ENCODE measurements at regions not wholly inside any gene's neighbourhood (a gene's known extent, or its start where the extent isn't known, plus 50 kb on each side); places are given as distances from the start of the nearest gene placed in this dataset.

DNA sequence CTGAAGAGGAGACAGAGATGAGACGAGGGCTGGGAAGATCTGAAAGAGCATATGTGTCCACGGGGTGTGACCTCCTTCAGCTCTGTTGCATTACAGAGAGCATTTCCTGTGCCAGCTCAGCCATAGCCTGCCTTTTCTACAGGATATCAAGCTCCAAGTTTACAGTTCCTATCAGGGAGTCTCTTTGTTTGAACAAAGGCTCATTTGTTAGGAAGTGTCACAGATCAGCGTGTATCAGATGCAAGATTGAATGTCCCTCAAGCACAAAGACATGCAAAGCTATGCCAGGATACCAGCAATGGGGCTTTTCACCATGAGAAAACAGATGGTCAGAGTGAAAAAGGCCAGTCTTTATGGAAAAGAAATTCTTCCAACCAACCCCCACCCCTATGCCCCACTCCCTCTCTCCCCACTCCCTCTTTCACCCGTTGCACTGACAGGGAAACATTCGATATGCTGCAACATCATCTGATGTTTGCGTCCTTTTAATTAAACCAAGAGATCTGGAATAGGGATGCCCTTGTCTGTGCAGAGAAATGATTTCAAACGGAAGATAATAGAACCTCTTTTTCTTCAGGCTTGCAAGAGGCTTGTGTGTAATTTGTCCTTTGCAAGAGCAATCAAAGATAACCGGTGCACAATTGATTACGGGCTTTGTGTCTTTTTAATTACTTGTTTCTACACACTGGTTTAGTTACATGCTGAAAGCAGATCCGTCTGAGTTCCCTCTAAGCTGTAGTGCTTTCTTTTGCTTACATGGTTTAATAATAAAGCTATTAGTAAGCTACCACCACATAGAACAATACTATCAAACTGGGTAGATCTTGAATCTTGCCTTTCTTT is 263.1 kb upstream of the RGMB start (continued):
- TF ChIP-seq, protein P1, sequence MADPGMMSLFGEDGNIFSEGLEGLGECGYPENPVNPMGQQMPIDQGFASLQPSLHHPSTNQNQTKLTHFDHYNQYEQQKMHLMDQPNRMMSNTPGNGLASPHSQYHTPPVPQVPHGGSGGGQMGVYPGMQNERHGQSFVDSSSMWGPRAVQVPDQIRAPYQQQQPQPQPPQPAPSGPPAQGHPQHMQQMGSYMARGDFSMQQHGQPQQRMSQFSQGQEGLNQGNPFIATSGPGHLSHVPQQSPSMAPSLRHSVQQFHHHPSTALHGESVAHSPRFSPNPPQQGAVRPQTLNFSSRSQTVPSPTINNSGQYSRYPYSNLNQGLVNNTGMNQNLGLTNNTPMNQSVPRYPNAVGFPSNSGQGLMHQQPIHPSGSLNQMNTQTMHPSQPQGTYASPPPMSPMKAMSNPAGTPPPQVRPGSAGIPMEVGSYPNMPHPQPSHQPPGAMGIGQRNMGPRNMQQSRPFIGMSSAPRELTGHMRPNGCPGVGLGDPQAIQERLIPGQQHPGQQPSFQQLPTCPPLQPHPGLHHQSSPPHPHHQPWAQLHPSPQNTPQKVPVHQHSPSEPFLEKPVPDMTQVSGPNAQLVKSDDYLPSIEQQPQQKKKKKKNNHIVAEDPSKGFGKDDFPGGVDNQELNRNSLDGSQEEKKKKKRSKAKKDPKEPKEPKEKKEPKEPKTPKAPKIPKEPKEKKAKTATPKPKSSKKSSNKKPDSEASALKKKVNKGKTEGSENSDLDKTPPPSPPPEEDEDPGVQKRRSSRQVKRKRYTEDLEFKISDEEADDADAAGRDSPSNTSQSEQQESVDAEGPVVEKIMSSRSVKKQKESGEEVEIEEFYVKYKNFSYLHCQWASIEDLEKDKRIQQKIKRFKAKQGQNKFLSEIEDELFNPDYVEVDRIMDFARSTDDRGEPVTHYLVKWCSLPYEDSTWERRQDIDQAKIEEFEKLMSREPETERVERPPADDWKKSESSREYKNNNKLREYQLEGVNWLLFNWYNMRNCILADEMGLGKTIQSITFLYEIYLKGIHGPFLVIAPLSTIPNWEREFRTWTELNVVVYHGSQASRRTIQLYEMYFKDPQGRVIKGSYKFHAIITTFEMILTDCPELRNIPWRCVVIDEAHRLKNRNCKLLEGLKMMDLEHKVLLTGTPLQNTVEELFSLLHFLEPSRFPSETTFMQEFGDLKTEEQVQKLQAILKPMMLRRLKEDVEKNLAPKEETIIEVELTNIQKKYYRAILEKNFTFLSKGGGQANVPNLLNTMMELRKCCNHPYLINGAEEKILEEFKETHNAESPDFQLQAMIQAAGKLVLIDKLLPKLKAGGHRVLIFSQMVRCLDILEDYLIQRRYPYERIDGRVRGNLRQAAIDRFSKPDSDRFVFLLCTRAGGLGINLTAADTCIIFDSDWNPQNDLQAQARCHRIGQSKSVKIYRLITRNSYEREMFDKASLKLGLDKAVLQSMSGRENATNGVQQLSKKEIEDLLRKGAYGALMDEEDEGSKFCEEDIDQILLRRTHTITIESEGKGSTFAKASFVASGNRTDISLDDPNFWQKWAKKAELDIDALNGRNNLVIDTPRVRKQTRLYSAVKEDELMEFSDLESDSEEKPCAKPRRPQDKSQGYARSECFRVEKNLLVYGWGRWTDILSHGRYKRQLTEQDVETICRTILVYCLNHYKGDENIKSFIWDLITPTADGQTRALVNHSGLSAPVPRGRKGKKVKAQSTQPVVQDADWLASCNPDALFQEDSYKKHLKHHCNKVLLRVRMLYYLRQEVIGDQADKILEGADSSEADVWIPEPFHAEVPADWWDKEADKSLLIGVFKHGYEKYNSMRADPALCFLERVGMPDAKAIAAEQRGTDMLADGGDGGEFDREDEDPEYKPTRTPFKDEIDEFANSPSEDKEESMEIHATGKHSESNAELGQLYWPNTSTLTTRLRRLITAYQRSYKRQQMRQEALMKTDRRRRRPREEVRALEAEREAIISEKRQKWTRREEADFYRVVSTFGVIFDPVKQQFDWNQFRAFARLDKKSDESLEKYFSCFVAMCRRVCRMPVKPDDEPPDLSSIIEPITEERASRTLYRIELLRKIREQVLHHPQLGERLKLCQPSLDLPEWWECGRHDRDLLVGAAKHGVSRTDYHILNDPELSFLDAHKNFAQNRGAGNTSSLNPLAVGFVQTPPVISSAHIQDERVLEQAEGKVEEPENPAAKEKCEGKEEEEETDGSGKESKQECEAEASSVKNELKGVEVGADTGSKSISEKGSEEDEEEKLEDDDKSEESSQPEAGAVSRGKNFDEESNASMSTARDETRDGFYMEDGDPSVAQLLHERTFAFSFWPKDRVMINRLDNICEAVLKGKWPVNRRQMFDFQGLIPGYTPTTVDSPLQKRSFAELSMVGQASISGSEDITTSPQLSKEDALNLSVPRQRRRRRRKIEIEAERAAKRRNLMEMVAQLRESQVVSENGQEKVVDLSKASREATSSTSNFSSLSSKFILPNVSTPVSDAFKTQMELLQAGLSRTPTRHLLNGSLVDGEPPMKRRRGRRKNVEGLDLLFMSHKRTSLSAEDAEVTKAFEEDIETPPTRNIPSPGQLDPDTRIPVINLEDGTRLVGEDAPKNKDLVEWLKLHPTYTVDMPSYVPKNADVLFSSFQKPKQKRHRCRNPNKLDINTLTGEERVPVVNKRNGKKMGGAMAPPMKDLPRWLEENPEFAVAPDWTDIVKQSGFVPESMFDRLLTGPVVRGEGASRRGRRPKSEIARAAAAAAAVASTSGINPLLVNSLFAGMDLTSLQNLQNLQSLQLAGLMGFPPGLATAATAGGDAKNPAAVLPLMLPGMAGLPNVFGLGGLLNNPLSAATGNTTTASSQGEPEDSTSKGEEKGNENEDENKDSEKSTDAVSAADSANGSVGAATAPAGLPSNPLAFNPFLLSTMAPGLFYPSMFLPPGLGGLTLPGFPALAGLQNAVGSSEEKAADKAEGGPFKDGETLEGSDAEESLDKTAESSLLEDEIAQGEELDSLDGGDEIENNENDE (IDR thresholded peaks at IDR 0.05; ENCODE audit: insufficient replicate concordance, low read length) = no peak
- TF ChIP-seq SAP30 (IDR thresholded peaks at IDR 0.05; ENCODE audit: insufficient read depth, insufficient replicate concordance, low read length) (no peak), HDAC6 (IDR thresholded peaks at IDR 0.05; ENCODE audit: low read depth, low read length) (no peak), SIRT6 (IDR thresholded peaks at IDR 0.05; ENCODE audit: low read length) (no peak), MAFK (IDR thresholded peaks at IDR 0.05; ENCODE audit: low read depth, low read length) (no peak), POU5F1 (IDR thresholded peaks at IDR 0.05; ENCODE audit: low read depth, low read length) (no peak), RFX5 (IDR thresholded peaks at IDR 0.05; ENCODE audit: borderline replicate concordance, low read depth, low read length) (no peak)
- TF ChIP-seq, protein P2, sequence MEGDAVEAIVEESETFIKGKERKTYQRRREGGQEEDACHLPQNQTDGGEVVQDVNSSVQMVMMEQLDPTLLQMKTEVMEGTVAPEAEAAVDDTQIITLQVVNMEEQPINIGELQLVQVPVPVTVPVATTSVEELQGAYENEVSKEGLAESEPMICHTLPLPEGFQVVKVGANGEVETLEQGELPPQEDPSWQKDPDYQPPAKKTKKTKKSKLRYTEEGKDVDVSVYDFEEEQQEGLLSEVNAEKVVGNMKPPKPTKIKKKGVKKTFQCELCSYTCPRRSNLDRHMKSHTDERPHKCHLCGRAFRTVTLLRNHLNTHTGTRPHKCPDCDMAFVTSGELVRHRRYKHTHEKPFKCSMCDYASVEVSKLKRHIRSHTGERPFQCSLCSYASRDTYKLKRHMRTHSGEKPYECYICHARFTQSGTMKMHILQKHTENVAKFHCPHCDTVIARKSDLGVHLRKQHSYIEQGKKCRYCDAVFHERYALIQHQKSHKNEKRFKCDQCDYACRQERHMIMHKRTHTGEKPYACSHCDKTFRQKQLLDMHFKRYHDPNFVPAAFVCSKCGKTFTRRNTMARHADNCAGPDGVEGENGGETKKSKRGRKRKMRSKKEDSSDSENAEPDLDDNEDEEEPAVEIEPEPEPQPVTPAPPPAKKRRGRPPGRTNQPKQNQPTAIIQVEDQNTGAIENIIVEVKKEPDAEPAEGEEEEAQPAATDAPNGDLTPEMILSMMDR (IDR thresholded peaks at IDR 0.05; ENCODE audit: control extremely low read depth in 1 of 3, insufficient read depth in 1 of 3, low read depth in 1 of 3, low read length in 3 of 3) = no peak

All from H1 (cell line).